GM12801 (cell line): ENCODE measurements at regions not wholly inside any gene's neighbourhood (a gene's known extent, or its start where the extent isn't known, plus 50 kb on each side); places are given as distances from the start of the nearest gene placed in this dataset.

Experiments used
- TF ChIP-seq, protein P1 (sequence below): IDR thresholded peaks from one replicate; pipeline ENCODE4 v1.5.1; 2011; ENCODE audit warnings: control low read depth; ENCODE audit not compliant: insufficient read length; ENCODE audit errors: extremely low read depth

DNA sequence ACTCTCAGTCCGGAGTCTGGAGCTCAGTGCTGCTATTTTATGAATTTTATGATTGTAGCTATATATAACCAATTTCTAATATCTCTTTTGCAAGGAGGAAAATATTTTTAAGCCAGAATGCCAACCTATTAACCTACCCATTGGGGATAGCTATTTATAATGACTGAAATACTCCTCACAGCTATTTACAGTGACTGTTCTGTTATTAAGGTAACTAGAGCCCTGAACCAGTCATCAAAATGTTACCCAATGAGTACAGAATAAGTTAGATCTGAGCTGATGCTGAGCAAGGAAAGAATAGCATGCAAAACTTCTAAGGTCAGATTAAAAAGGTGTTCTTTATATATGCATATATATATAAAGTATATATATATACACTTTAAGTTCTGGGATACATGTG is 79.6 kb upstream of the PPP2R3A start:
- TF ChIP-seq, protein P1, sequence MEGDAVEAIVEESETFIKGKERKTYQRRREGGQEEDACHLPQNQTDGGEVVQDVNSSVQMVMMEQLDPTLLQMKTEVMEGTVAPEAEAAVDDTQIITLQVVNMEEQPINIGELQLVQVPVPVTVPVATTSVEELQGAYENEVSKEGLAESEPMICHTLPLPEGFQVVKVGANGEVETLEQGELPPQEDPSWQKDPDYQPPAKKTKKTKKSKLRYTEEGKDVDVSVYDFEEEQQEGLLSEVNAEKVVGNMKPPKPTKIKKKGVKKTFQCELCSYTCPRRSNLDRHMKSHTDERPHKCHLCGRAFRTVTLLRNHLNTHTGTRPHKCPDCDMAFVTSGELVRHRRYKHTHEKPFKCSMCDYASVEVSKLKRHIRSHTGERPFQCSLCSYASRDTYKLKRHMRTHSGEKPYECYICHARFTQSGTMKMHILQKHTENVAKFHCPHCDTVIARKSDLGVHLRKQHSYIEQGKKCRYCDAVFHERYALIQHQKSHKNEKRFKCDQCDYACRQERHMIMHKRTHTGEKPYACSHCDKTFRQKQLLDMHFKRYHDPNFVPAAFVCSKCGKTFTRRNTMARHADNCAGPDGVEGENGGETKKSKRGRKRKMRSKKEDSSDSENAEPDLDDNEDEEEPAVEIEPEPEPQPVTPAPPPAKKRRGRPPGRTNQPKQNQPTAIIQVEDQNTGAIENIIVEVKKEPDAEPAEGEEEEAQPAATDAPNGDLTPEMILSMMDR: no peak

DNA sequence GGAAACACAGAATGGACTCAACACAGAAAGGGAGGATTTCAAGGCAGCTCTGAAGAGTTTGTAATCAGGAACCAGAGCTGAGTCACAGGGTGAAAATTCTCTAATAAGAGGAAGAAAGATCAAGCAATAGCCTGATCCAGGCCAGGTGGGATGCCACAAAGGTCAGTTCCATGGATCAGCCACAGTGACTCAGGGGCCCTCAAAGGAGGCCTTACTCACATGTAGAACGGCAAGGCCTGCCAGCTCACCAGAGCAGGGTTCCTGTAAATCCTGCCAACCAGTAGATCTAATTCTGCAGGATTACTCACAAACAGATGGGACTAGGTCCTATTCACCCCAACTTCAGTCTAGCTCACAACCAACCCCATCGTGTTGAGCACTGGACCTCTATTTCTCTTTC is 78.3 kb upstream of the PPP2R3A start:
- TF ChIP-seq, protein P1: no peak

GRCh38 chr3:135889443-135889842 is 76.1 kb upstream of the PPP2R3A start:
- TF ChIP-seq, protein P1: no peak

GRCh38 chr3:135891121-135891520 is 74.4 kb upstream of the PPP2R3A start:
- TF ChIP-seq, protein P1: no peak

DNA sequence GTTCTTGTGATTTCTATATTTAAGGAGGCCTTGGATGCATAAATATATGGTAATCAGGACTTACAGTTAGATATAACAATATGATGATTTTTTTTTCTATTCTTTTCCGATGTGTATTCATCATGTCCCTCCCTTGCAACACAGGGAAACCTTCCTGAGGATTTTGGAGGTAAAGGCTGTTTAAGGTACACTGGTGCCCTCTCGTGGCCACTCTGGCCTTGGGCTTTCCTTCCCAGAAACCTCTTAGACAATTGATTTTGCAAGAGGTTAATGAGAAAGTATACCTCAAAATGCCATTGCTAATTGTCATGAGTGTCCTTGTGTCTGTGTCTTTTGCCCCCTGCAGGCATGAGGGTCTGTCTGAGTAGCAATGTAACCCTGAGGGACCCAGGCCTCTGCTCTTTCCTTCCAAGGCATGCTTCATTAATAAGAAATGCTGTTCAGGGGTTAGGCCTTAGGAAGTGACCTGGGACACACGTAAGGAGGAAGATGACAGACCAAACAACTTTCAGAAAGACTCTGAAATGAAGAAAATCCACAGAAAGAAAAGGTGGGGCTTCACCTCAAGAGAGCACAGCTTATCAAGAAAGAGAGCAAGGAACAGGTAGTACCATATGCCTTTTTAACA is 70.3 kb upstream of the PPP2R3A start:
- TF ChIP-seq, protein P1: no peak

DNA sequence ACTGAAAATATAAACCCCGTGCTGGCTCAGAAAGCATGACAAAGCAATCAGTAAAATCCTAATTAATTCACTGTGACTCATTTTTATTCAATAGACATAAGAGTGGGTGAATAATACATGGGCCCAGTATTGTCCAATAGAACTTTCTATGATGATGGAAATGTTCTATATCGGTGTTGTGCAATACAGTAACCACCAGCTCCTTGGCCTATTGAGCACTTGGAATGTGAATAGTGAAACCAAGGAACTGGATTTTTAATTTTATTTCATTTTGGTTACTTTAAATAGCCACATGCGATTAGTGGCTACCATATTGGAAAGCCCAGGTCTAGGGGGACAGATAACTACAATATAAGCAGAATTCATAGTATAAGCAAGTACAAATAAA is 69.8 kb upstream of the PPP2R3A start:
- TF ChIP-seq, protein P1: no peak

DNA sequence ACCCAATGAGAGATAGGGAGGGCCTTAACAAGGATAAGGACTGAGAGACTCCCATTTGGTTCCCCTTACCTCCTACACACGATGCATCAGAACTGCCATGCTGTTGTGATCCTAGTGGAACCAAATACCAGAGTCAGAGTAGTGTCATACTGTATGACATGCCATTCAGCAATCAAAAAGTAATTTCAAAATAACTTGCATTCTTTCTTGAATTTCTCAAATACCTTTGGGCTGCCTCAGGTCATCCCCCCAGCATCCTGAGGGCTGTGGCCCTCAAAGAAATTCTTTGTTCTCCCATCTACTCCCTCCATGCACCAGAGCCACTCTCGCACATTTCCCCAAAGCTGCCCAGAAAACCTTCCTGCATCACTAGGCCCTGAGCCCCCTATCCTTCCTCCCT is 68.9 kb upstream of the PPP2R3A start:
- TF ChIP-seq, protein P1: no peak

- TF ChIP-seq, protein P1: no peak
Measured at GRCh38 chr3:135897715-135898114, 67.8 kb upstream of the PPP2R3A start.
